GM21360 (cell line): ENCODE measurements at regions not wholly inside any gene's neighbourhood (a gene's known extent, or its start where the extent isn't known, plus 50 kb on each side); places are given as distances from the start of the nearest gene placed in this dataset.
"Not testable (repeated sequence)": the region's sequence is repeated elsewhere in the genome, so short reads cannot be mapped to it uniquely, and the experiment has no call there.

Source experiments
- ATAC-seq: cut with Tn5 transposase; IDR thresholded peaks from one replicate; pipeline ENCODE4 v1.9.1; 2021; ENCODE audit warnings: mild to moderate bottlenecking, moderate library complexity; ENCODE audit not compliant: unreplicated experiment

- ATAC-seq: no peak
These were observed 139.7 kb upstream of the TBL1XR1 start for GRCh38 chr3:177336873-177337450.

GRCh38 chr3:177337541-177338331 is 140.5 kb upstream of the TBL1XR1 start:
- ATAC-seq: peak; percentile 80

- ATAC-seq: peak; percentile 47
These were observed 141.5 kb upstream of the TBL1XR1 start for GRCh38 chr3:177338697-177339219.

- peak; percentile 3 for ATAC-seq
These were observed 142.0 kb upstream of the TBL1XR1 start for GRCh38 chr3:177339220-177339703.

- no peak for ATAC-seq
These were observed 143.1 kb upstream of the TBL1XR1 start for GRCh38 chr3:177340243-177340830.

GRCh38 chr3:177341736-177342419 is 144.6 kb upstream of the TBL1XR1 start:
- ATAC-seq: no peak

GRCh38 chr3:177343122-177343625 is 145.9 kb upstream of the TBL1XR1 start:
- no peak for ATAC-seq

GRCh38 chr3:177345049-177345972 is 148.0 kb upstream of the TBL1XR1 start:
- peak; percentile 84 for ATAC-seq

GRCh38 chr3:177345973-177346503 is 148.8 kb upstream of the TBL1XR1 start:
- peak; percentile 19 for ATAC-seq

GRCh38 chr3:177346878-177347277 is 149.6 kb upstream of the TBL1XR1 start:
- no peak for ATAC-seq

GRCh38 chr3:177347611-177348010 is 150.3 kb upstream of the TBL1XR1 start:
- ATAC-seq: no peak

- no peak for ATAC-seq
These were observed 151.7 kb upstream of the TBL1XR1 start for GRCh38 chr3:177348974-177349373.

GRCh38 chr3:177349384-177349783 is 152.1 kb upstream of the TBL1XR1 start:
- ATAC-seq: no peak

- no peak for ATAC-seq
These were observed 152.8 kb upstream of the TBL1XR1 start for GRCh38 chr3:177350121-177350520.

- ATAC-seq: no peak
These were observed 153.9 kb upstream of the TBL1XR1 start for GRCh38 chr3:177351206-177351605.

GRCh38 chr3:177351757-177352158 is 154.5 kb upstream of the TBL1XR1 start:
- peak; percentile 98 for ATAC-seq

- no peak for ATAC-seq
These were observed 155.1 kb upstream of the TBL1XR1 start for GRCh38 chr3:177352424-177352823.

- ATAC-seq: no peak
These were observed 155.9 kb upstream of the TBL1XR1 start for GRCh38 chr3:177353140-177353539.

GRCh38 chr3:177353879-177354278 is 156.6 kb upstream of the TBL1XR1 start:
- ATAC-seq: not testable (repeated sequence)

- no peak for ATAC-seq
These were observed 157.2 kb upstream of the TBL1XR1 start for GRCh38 chr3:177354466-177354865.
